Hepatocyte (in vitro differentiated cells): ENCODE measurements at regions not wholly inside any gene's neighbourhood (a gene's known extent, or its start where the extent isn't known, plus 50 kb on each side); places are given as distances from the start of the nearest gene placed in this dataset.

Source experiments
- DNase-seq: peaks from one replicate; pipeline ENCODE4 v3.0.0-alpha.2; 2016; ENCODE audit warnings: low spot score
- H2AFZ ChIP-seq: fragments of 200-600 bp; sonication (generic); 2 replicates; pipeline ENCODE4 v1.6.0; 2016; ENCODE audit warnings: antibody characterized with exemption, mild to moderate bottlenecking
- H3K27ac ChIP-seq: fragments of 200-600 bp; sonication (generic); 2 replicates; pipeline ENCODE4 v1.5.1; 2016; ENCODE audit warnings: mild to moderate bottlenecking
- H3K27me3 ChIP-seq: fragments of 200-600 bp; sonication (generic); 2 replicates; pipeline ENCODE4 v1.6.1; 2016
- H3K36me3 ChIP-seq: fragments of 200-600 bp; sonication (generic); replicated peaks from 2 replicates; pipeline ENCODE4 v1.5.1; 2016; ENCODE audit warnings: low read depth; ENCODE audit not compliant: insufficient read depth
- H3K4me1 ChIP-seq: fragments of 200-600 bp; sonication (generic); 2 replicates; pipeline ENCODE4 v1.5.1; 2016; ENCODE audit warnings: mild to moderate bottlenecking, moderate library complexity; ENCODE audit not compliant: insufficient read depth
- H3K4me2 ChIP-seq: fragments of 200-600 bp; sonication (generic); 2 replicates; pipeline ENCODE4 v1.6.0; 2016
- H3K4me3 ChIP-seq: fragments of 200-600 bp; sonication (generic); 2 replicates; pipeline ENCODE4 v1.5.1; 2016; ENCODE audit warnings: mild to moderate bottlenecking
- H3K79me2 ChIP-seq: fragments of 200-600 bp; sonication (generic); 2 replicates; pipeline ENCODE4 v1.6.0; 2017; ENCODE audit warnings: mild to moderate bottlenecking
- H3K9me2 ChIP-seq: fragments of 200-600 bp; sonication (generic); replicated peaks from 2 replicates; pipeline ENCODE4 v1.6.0; 2017; ENCODE audit warnings: mild to moderate bottlenecking; ENCODE audit not compliant: insufficient read depth
- H3K9me3 ChIP-seq: fragments of 200-600 bp; sonication (generic); 2 replicates; pipeline ENCODE4 v1.5.1; 2016; ENCODE audit warnings: low read depth, mild to moderate bottlenecking
- H4K20me1 ChIP-seq: fragments of 200-600 bp; sonication (generic); 2 replicates; pipeline ENCODE4 v1.6.0; 2016; ENCODE audit warnings: mild to moderate bottlenecking; ENCODE audit not compliant: insufficient read depth, poor library complexity, severe bottlenecking
- EZH2 ChIP-seq: fragments of 200-600 bp; sonication (generic); IDR thresholded peaks from 2 replicates; pipeline ENCODE4 v1.6.1; 2016; ENCODE audit warnings: antibody characterized with exemption, mild to moderate bottlenecking, borderline replicate concordance
- EZH2phosphoT487 ChIP-seq: fragments of 200-600 bp; sonication (generic); IDR thresholded peaks from one replicate; pipeline ENCODE4 v1.6.1; 2018; ENCODE audit warnings: antibody characterized with exemption, mild to moderate bottlenecking, low read depth, moderate library complexity; ENCODE audit not compliant: unreplicated experiment, severe bottlenecking
- WGBS: methylation state at CpG from one replicate; pipeline ENCODE4 v1.1.6; 2016; ENCODE audit warnings: low lambda C conversion rate; ENCODE audit errors: missing lambda C conversion rate; 5-methylcytosine and 5-hydroxymethylcytosine counted together
- TF ChIP-seq, protein P1 (sequence below): fragments of 200-600 bp; sonication (generic); IDR thresholded peaks from 2 replicates; pipeline ENCODE4 v1.5.1; 2016; ENCODE audit warnings: antibody characterized with exemption, mild to moderate bottlenecking; ENCODE audit not compliant: poor library complexity

DNA sequence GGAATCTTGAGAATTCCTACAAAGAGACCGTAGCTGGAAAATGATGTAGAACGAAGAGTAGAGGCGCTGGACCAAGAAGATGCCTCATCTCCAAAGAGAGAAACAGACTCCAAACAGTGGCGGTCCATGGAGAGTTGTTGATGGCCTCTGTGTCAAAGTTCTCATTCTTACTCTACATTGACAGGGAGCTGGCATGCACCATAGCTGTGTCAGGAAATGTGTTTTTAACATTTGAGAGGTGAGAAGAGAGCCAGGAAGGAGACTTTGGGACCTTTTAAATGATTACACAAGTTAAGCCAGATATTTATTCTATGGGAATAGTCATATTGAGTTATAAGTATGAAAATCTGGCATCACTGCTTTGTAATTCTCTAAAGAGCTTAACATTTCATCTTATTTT is 61.5 kb upstream of the FERD3L start:
- WGBS: 98% methylated on average over 4 of the region's 4 CpGs
- no peaks in the 10 kb centered on the region for H3K79me2 ChIP-seq
- no peaks in the 10 kb centered on the region for H4K20me1 ChIP-seq
- DNase-seq: no peak
- no peaks in the 10 kb centered on the region for H3K27me3 ChIP-seq
- no peaks in the 10 kb centered on the region for H3K9me2 ChIP-seq
- TF ChIP-seq, protein P1, sequence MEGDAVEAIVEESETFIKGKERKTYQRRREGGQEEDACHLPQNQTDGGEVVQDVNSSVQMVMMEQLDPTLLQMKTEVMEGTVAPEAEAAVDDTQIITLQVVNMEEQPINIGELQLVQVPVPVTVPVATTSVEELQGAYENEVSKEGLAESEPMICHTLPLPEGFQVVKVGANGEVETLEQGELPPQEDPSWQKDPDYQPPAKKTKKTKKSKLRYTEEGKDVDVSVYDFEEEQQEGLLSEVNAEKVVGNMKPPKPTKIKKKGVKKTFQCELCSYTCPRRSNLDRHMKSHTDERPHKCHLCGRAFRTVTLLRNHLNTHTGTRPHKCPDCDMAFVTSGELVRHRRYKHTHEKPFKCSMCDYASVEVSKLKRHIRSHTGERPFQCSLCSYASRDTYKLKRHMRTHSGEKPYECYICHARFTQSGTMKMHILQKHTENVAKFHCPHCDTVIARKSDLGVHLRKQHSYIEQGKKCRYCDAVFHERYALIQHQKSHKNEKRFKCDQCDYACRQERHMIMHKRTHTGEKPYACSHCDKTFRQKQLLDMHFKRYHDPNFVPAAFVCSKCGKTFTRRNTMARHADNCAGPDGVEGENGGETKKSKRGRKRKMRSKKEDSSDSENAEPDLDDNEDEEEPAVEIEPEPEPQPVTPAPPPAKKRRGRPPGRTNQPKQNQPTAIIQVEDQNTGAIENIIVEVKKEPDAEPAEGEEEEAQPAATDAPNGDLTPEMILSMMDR: no peak
- no peak for TF ChIP-seq EZH2phosphoT487
- no peak for TF ChIP-seq EZH2
- H2AFZ ChIP-seq: no peak overlapping the region
- no peaks in the 10 kb centered on the region for H3K9me3 ChIP-seq
- no peak overlapping the region for H3K27ac ChIP-seq
- H3K36me3 ChIP-seq: no peaks in the 10 kb centered on the region
- H3K4me2 ChIP-seq: no peak overlapping the region
- no peak overlapping the region for H3K4me3 ChIP-seq
- H3K4me1 ChIP-seq: peaks cover 9% of the 10 kb centered on the region

DNA sequence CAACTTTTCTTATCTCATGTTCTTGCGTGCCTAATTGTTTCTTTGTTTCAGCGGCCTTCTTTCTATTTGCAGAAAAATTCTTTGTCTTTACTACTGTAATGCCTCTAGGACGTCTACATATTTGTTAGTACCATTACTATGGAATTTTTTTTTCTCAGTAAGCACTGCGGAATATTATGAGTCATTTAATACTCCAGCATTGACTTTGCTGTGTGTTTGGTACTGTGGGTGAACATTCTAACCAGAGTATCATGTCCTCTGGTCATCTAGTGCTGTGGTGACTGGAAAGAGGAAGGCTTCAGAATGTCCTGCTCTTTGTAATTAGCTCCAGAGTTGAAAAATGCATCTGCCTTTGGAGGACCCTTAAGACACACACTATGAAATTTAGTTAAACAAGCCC is 58.5 kb upstream of the FERD3L start:
- no peak overlapping the region for H3K4me3 ChIP-seq
- H3K36me3 ChIP-seq: no peaks in the 10 kb centered on the region
- TF ChIP-seq EZH2 (no peak), EZH2phosphoT487 (no peak)
- TF ChIP-seq, protein P1: no peak
- no peak for DNase-seq
- H3K9me3 ChIP-seq: no peaks in the 10 kb centered on the region
- no peaks in the 10 kb centered on the region for H3K4me1 ChIP-seq
- no peak overlapping the region for H2AFZ ChIP-seq
- no peaks in the 10 kb centered on the region for H3K27me3 ChIP-seq
- H4K20me1 ChIP-seq: no peaks in the 10 kb centered on the region
- no peak overlapping the region for H3K27ac ChIP-seq
- WGBS: 75% methylated on average over 4 of the region's 4 CpGs
- H3K4me2 ChIP-seq: no peak overlapping the region
- no peaks in the 10 kb centered on the region for H3K79me2 ChIP-seq
- no peaks in the 10 kb centered on the region for H3K9me2 ChIP-seq

DNA sequence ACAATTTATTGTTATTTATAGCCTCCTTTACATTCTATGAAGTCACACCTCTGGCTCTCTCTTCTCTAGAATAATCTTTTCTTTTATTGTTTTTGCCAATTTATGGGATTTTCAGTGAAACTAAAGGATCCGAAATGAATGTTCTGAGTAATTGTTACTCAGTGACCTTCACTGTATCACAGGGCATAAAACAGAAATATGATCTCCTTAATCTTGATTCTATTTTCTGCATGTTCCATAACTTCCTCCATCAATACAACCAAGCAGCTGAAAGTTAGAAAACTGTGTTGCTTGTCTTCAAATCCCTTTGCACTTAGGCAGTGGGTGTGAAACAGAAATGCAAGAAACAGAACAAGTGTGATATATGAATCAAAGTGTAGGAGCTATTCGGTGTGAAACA is 57.4 kb upstream of the FERD3L start:
- no peaks in the 10 kb centered on the region for H3K27me3 ChIP-seq
- no peaks in the 10 kb centered on the region for H3K79me2 ChIP-seq
- H3K4me3 ChIP-seq: no peak overlapping the region
- no peaks in the 10 kb centered on the region for H3K9me3 ChIP-seq
- no peak overlapping the region for H2AFZ ChIP-seq
- TF ChIP-seq, protein P1: no peak
- TF ChIP-seq EZH2 (no peak), EZH2phosphoT487 (no peak)
- H4K20me1 ChIP-seq: no peaks in the 10 kb centered on the region
- WGBS: 74% methylated on average over 2 of the region's 2 CpGs
- no peak for DNase-seq
- H3K36me3 ChIP-seq: no peaks in the 10 kb centered on the region
- no peaks in the 10 kb centered on the region for H3K9me2 ChIP-seq
- H3K27ac ChIP-seq: no peak overlapping the region
- no peak overlapping the region for H3K4me2 ChIP-seq
- no peaks in the 10 kb centered on the region for H3K4me1 ChIP-seq
